NCI-H774 (cell line): ENCODE measurements at regions not wholly inside any gene's neighbourhood (a gene's known extent, or its start where the extent isn't known, plus 50 kb on each side); places are given as distances from the start of the nearest gene placed in this dataset.
"Not testable (repeated sequence)": the region's sequence is repeated elsewhere in the genome, so short reads cannot be mapped to it uniquely, and the experiment has no call there.

ENCODE experiments used
- DNase-seq: peaks from one replicate; lab custom pipeline; 2025; lab: John Stamatoyannopoulos, UW

DNA sequence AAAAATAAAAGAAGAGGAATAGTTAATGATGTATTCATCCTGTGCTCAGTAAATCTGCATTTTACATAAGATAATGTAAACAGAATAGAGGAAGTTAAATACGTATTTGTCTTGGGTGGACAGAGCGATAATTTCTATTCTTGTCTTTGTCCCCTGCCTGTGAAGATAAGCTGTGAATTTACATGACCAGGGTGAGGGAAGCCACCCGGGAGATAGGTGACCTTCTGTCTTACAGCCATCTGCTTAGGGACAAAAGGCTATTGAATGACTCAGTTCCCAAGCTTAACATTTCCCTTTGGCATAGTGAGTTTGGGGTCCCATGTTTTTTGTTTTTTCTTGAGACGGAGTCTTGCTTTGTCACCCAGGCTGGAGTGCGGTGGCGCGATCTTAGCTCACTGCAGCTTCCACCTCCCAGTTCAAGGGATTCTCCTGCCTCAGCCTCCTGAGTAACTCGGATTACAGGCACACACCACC lies 88.7 kb upstream of the KCTD7 start:
- no peak for DNase-seq

DNA sequence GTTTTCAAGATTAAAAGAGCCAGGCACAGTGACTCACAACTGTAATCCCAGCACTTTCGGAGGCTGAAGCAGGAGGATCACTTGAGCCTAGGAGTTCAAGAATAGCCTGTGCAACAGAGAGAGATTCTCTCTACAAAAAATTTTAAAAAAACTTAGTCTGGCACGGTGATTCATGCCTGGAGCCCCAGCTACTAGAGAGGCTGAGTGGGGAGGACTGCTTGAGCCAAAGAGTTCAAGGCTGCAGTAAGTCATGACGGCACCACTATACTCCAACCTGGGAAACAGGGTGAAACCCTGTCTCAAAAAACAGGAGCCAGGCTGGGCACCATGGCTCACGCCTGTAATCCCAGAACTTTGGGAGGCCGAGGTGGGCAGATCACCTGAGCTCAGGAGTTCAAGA lies 86.6 kb upstream of the KCTD7 start:
- no peak for DNase-seq

DNA sequence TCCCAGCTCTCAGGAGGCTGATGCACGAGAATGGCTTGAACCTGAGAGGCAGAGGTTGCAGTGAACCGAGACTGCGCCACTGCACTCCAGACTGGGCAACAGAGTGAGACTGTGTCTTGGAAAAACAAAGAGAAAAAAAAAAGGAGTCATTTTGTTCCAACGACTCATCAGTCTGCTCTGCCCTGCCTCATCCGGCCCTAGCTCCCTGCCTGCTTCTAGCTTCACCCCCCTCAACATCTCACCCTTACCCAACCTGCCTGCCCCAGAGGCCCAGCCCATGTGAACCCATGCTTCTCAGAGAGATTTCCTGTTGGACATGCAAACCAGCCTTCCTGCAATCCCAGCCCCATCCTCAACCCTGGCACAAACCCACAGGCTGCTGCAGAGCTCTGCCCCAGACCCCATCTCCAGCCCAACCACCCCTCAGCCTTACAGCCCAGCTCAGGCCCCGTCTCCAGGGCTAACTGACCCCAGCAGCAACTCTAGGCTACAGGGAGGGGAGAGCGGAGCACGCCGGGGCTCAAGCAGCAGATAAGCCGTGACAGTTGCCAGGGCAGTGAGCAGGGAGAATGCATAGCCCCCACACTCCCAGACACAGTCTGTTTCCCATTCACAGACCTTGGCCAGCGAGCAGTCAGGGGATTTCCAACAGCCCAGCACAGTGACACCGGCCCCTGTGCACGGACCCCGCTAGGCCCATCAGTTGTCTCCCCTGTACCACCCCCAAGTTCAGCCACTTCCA lies 86.0 kb upstream of the KCTD7 start:
- DNase-seq: no peak

DNA sequence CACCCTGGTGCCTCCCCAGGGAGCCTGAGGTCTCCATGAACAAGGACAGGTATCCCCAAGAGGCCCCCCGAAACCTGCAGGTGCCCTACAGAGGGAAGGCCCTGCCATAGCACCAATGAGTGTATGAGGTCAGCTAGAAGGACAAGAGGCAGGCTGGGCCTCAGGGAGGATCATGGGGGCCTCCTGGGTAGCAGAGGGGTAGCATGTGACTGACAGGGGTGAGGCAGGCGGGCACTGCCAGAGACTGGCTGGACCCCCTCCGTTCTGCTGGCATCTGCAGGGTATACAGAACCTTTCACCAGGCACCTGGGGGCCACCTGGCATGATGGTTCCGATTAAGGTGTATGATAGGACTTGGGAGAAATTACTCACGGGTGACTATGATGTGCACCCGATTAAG lies 79.2 kb upstream of the KCTD7 start:
- DNase-seq: no peak

DNA sequence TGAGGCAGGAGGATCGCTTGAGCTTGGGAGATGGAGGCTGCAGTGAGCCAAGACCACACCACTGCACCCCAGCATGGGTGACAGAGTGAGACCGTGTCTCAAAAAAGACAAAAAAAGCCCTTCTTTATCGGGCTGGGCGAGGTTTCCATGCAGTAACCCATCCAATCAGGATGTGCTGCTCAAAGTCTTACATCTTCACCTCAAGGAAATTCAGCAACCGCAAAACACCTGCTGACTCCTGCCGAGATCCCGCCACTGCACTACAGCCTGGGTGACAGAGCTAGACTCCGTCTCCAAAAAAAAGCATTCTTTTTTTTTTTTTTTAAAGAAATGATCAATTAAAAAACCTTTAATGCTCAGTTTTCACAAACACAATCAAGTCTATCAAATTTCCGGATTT lies 75.7 kb upstream of the KCTD7 start:
- no peak for DNase-seq

DNA sequence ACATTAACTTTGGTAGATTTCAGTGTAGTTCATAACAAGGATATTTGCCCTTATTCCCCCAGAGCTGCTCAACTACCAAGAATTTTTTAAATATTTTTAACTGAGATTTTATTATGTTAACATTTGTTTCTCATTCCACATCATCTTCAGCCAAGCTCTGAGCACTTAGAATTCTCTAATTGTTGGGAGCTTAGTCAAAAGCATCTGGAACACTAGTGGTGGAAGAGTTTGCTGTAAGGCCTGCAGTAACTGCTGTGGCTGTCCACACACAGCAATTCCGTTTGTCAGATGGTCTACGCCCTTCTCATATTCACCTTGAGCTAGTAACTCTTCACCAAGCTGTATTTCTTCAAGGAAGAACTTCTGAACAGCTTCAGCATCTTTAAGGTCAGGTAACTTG lies 75.0 kb upstream of the KCTD7 start:
- DNase-seq: not testable (repeated sequence)

DNA sequence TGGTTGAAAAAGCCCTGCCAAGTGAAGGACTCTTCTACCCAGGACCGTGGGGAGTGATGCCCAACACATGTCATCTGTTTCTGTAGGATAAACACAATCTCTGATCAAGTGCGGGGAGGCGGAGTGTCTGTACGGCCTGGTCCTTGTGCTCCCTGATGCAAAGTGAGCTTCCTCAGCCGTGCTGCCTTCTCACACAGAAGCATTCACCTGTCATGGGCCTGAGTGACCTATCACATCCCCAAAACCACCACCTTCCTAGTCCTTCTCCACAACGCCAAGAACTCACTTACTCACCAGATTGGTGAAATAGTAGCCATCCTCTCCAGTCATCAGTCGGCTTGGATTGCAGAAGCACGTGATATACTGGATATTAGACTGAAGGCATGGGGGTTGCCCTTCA lies 74.4 kb upstream of the KCTD7 start:
- DNase-seq: not testable (repeated sequence)

DNA sequence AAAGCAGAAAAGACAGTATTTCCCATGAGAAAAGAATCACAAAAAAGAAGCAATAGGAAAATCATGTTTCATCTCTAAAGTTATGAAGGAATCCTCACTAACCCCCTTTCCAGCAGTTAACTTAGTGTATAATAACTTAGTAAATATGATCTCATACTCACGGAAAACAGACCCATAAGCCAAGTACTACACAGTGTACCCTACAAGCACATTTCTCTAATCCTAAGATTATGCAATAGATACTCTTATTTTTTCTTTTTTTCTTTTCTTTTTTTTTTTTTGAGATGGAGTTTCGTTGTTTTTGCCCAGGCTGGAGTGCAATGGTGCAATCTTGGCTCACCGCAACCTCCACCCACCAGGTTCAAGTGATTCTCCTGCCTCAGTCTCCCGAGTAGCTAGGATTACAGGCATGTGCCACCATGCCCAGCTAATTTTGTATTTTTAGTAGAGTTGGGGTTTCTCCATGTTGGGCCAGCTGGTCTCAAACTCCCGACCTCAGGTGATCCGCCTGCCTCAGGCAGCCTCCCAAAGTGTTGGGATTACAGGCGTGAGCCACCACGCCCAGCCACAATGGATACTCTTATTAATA lies 73.7 kb upstream of the KCTD7 start:
- DNase-seq: not testable (repeated sequence)

DNA sequence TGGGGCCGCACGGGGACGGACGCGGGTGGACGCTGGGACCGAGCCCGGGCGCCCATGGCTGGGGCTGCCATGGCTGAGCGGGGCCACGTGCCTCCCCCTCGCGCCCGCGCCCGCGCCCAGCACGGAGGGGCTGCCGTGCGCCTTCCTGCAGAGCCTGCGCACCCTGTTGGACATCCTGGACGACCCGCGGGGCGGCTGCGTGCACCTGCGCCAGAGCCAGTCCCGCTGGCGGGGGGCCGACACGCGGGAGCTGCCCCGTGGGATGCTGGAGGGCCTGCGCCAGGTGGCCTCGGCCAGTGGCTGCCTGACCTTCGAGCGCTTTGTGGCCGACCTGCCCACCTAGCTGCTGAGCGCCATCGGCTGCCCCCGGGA lies 72.5 kb upstream of the KCTD7 start:
- no peak for DNase-seq

DNA sequence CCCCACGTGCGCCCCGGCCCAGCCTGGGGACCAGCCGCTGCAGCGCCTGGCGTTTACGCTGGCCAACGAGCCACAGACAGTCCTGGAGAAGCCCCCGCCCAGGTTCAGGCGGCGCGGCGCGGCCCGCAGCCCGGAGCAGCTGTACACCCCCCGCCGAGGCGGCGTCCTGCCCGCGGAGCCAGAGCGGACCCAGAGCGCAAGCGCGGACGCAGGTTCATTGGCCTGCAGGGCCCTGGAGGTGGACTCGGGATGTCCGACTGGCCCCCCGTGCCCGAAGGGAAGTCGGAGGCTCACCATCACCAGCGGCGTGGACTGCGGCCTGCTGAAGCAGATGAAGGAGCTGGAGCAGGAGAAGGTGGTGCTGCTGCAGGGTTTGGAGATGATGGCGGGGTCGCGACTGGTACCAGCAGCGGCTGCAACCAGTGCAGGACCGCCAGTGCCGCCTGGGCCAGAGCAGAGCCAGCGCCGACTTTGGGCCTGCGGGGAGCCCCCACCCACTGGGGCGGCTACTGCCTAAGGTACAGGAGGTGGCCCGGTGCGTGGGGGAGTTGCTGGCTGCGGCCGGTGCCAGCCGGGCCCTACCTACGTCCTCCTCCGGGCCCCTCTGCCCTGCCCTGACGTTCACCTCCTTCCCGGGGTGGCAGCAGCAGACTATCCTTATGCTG lies 72.0 kb upstream of the KCTD7 start:
- DNase-seq: no peak

DNA sequence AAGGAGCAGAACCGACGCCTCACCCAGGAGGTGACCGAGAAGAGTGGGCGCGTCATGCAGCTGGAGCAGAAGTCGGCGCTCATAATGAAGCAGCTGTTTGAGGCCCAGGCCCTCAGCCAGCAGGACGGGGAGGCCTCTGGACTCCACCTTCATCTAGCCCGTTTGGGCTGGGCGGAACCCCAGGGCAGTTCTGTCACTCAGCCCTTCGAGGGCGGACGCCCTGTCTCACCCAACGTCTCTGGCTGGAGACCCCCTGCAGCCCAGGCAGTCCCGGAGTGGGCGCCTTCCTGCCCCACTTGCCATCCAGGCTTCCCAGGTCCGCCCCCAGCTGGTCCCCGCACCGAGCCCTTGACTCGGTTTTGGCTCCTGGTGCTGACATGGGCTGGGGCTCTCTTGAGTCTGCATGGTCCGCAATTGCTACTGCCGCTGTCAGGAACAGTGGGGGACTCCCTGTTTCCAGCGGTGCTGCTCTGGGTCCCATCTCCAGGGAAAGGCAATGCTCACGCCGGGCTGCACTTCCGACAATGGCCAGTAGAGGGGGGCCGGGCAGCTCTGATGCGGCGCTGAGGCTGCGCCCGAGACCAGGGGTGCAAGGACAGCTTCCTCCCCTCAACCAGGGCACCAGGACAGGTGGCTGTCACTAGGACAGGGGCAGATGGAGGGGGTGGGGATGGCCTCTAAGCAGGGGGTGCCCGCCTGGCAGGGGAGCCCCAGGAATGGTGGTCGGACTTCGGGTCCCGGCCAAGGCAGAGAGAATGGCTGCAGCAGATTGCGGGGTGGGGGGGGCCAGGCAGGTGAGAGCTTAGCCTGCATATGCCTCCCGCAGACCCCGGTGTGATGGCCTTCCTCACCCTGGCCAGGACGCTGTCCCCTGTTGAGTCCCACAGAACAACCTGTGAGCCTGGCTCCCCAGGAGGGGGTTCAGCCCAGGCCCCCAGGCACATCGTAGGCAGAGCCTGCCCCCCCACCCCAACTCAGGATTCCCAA lies 71.2 kb upstream of the KCTD7 start:
- DNase-seq: peak; percentile 5

DNA sequence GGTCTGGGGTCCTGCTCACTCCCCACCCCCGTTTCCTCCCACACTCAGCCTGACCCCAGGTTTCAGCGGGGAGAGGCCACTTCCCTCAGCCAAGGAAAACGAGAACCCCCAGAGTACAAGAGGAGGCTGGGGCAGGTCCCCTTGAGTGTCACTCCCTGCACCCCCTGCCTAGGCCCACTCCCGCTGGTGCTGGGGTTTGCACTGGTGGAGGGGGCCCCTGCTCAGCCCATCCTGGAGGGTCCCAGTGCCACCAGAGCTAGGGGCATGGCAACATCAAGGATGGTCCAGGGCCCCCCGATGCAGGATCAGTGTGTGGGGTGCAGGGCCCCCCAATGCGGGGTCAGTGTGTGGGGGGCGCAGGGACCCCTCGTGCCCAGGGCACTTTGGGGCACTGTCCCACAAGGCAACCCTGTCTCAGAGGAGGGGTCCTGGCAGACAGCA lies 70.5 kb upstream of the KCTD7 start:
- no peak for DNase-seq

DNA sequence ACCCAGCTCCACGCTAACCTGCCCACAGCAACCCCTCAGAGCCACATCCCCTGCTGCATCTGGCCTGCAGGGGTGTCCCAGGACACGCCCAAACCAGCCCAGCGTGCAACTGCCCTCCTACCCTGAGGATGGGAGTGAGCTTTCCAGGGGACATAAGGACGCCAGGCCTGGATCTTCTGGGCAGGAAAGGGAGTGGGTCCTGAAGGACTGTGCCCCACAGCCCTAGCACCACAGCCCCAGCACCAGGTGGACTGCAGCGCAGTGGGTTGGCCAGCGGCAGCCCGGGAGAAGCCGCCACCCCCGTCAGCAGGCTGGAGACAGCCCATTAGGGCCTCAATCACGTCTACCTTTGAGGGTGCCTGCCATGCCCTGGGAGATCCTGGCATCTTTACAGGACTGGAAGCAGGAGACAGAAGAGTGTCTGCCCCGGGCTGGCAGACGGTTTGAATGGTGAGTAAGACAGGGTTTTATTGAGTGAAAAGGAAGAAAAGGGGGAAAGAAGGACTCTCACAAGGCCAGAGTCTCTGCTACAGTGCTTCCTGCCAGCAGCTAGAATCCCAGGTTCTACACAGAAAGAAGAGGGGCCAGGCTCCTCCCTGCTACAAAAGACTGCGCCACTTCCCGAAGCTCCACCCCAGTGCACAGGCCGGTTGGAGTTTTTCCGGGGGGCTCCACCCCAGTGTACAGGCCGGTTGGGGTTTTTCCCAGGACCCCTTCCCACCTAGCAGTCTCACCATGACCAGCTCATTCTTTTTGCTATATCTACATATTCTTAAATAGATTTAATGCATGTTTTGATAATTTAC lies 69.8 kb upstream of the KCTD7 start:
- no peak for DNase-seq

DNA sequence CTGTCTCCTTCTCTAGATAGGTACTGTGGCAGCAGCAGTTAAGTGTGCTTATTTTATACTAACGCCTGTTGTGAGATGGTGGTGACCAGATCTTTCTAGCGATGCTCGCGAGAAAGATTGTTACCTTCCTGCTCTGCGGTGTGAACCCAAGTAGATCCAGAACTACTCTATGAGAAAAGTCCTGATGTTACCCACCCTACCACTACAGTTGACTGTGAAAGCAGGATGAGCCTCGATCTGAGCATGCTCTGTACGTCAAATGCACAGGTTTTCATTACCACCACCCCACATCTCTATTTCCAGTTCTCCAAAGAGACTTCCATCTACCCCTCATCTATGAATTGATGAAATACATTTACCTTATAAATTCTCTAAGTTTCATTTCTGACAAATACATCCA lies 64.6 kb upstream of the KCTD7 start:
- no peak for DNase-seq

DNA sequence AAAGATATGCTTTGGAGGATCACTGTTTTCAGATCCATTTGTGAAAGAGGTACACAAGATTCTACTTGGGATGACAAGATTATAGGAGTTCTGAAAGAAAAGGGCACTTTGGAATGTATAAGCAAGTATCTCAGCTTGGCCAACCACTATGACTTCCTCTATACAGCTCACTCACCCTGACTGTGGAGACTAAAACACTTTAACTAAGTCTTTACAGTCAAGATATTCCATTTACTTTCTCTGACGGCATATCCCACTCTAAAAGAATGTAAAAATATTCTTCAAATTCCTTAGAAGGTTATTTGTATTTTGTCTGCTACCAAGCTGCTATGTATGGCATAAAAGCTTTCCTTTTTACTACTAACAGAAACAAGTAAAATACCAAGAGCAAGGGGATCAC lies 58.5 kb upstream of the KCTD7 start:
- not testable (repeated sequence) for DNase-seq

DNA sequence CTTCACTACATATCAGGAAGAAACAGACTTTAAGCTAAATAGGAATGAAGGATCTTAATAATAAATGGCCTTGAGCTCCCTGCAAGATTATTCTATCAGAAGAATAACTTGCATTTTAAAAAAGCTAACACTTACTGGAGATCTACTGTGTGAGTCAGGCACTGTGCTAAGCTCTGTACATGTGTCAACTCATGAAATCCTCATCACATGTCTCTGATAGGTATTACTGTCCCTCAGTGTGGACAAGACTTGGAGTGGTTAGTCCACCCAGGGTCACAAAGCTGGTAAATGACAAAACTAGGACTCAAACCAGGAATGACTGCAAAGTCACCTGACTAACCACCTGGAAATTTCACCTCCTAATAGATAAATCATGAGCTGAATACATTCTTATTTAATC lies 57.1 kb upstream of the KCTD7 start:
- DNase-seq: no peak

DNA sequence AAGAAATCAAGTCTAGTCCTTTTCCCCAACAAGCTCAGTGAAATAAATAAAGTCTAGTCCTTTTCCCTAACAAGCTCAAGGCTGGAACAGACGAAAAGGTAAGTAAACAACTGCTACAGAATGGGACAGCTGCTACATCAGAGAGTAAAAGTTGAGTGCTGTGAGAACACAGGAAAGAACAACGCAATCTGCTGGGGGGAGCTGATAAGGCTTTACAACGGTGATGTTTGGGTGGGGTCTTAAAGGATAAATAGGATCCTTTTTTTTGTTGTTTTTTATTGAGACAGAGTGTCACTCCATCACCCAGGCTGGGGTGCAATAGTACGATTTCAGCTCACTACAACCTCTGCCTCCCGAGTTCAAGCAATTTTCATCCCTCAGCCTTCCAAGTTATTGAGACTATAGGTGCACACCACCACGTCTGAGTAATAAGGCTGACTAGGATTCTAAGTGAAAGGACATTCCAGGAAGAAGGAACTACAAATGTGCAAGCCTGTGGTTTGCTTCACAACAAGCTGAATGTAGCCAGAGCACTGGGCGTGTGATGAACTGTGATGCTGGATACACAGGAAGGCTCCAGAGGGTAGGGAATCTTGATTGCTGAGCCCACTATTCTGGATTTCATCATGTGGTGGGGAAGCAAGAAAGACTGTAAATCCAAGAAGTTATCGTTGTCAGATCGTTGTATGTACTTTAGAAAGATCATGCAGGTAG lies 54.7 kb upstream of the KCTD7 start:
- not testable (repeated sequence) for DNase-seq

DNA sequence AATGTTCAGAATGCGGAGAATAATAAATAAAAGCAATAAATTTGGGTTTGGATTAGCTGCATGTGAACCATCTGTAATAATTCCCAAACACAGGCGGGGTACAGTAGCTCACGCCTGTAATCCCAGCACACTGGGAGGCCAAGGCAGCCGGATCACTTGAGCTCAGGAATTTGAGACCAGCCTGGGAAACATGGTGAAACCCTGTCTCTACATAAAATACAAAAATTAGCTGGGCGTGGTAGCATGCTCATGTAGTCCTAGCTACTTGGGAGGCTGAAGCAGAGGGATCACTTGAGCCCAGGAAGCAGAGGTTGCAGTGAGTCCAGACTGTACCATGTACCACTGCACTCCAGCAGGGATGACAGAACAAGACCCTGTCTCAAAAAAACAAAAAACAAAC lies 53.9 kb upstream of the KCTD7 start:
- DNase-seq: not testable (repeated sequence)

DNA sequence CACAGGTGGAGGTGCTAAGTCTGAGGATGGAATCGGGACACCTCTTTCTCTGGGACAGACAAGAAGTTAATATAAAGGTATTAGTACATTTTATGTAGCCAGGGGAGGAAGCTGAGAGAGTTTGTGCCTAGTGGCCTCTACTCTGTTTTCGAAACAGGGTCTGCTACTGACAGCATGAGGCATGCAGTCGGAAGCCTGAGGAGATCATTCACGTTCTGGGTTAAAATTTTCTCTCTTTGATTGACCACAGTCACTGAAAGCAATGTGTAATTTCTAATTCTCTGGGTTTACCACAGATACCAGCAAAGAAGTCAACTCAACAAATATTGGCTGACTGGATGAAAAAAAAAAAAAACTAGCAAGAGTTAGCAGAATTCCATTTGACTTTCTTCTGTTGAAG lies 53.3 kb upstream of the KCTD7 start:
- DNase-seq: no peak

DNA sequence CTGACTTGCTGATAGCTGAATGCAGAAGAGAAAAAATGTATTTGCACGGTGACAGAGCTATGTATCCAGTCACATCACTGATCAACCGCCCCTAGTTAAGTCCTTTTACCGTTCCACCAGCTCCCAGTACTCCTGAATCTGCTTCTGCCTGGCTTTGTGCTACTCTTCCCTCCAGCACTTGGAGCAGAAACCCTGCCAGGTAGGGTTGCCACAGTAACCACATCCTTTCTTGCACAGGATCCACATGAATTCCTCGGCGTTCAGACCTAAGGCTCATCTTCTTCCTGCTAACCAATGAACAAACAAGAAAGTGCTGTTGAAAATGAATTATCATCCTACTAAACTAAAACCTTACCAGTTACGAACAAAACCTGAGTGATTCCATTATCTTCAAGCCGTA lies 52.0 kb upstream of the KCTD7 start:
- DNase-seq: no peak
